ENCODE measurements at regions not wholly inside any gene's neighbourhood (a gene's known extent, or its start where the extent isn't known, plus 50 kb on each side); places are given as distances from the start of the nearest gene placed in this dataset.

DNA sequence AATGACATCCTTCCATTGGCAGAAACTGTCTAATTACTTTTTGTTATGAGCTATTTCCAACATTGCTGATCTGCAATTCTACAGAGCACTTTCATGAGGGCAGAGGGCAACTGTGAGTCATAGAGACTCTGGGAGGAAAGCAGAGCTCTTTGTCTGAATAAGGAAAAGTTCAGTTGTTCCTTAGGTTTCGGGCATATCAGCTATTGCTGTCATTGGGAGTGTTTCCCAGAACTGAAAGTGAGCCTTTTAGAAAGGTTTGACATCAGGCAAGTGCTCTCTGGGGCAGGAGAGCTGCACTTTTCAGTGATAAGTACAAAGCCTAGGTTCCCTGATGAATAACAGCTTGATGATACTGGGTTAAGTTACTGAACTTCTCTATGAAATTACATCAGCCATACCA is 119.2 kb upstream of the EDNRA start:
- peak; percentile 82 for DNase-seq (ENCODE audit: low spot score)

GRCh38 chr4:147362938-147363337 is 118.0 kb upstream of the EDNRA start:
- no peak for DNase-seq (ENCODE audit: low spot score)

GRCh38 chr4:147363514-147363913 is 117.4 kb upstream of the EDNRA start:
- no peak for DNase-seq (ENCODE audit: low spot score)

GRCh38 chr4:147365396-147365795 is 115.5 kb upstream of the EDNRA start:
- DNase-seq (ENCODE audit: low spot score) = no peak

GRCh38 chr4:147366164-147366563 is 114.7 kb upstream of the EDNRA start:
- DNase-seq (ENCODE audit: low spot score) = no peak

DNA sequence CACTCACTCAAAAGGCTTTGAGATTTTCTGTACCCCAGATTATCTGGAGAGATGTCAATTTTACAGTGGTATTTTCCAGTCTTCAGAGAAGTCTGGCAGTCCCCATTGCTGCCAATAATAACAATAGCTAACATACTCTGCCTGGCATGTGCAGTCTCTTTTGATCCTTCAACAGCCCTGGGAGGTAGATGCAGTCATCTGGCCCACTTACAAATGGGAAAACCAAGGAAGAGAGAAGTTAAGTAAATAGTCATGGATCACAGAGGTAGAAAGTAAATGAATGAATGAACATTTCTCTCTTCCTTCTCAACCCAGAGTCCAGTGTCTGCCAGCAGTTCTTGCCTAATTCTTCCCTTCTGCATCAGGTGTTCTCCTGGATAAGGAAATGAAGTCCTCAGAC is 113.0 kb upstream of the EDNRA start:
- no peak for DNase-seq (ENCODE audit: low spot score)

GRCh38 chr4:147368948-147369347 is 111.9 kb upstream of the EDNRA start:
- no peak for DNase-seq (ENCODE audit: low spot score)

- peak; percentile 29 for DNase-seq (ENCODE audit: low spot score)
Observed at GRCh38 chr4:147370473-147370872, 110.4 kb upstream of the EDNRA start.

GRCh38 chr4:147370881-147371280 is 110.0 kb upstream of the EDNRA start:
- DNase-seq (ENCODE audit: low spot score) = no peak

GRCh38 chr4:147371661-147372060 is 109.2 kb upstream of the EDNRA start:
- peak; percentile 80 for DNase-seq (ENCODE audit: low spot score)

- DNase-seq (ENCODE audit: low spot score) = no peak
Observed at GRCh38 chr4:147378780-147379179, 102.1 kb upstream of the EDNRA start.

DNA sequence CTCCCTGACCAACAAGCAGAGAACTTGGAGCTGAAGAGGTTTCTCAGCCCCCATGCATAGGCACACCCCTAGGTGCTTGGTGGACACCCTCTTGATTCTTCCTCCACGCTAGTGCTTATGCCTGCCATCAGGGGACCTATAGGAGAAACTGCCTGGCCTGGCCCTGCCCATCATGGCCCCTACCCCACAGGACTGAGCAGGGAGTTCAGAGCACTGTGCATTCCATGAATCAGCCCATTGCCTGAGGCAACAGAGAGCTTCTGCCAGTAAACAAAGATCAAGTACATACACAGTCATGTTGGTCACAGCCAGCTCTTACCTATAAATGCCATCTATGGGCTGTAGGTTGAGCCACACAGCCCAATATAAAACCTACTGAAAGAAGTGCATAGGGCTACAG is 99.1 kb upstream of the EDNRA start:
- no peak for DNase-seq (ENCODE audit: low spot score)

DNA sequence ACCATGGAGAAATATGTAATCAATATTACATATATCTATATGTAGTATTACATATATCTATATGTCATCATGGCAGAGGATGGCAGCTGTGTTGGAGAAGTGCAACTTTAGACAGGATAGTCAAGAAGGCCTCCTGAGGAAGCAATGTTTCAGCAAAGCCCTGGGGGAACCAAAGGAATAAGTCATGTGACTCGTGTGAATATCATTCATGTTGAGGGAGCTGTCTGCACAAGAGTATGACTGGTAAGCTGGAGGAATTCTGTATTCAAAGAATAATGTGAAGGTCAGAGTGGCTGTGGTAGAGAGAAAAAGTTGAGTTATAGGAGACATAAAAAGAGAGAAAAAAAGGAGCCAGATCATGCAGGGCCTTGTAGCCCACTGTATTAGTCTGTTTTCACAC is 92.9 kb upstream of the EDNRA start:
- no peak for DNase-seq (ENCODE audit: low spot score)

GRCh38 chr4:147396105-147396504 is 84.8 kb upstream of the EDNRA start:
- no peak for DNase-seq (ENCODE audit: low spot score)

DNA sequence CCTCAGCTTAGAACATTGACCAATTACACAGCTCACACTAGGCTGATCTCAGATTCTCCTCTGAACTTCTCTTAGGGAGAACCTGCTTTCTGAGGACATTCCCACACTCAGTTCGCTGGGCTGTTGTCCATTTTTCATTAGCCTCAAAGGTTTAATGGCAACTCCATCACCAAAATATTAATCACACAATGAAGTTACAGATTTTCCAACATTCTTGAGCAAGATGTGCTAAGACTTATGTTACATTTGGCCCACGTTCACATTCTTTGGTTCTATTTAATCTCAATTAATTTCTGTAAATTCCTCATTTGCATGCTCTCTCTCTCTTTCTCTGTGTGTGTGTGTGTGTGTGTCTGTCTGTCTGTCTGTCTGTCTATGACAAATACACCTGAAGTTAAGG is 82.3 kb upstream of the EDNRA start:
- no peak for DNase-seq (ENCODE audit: low spot score)

DNA sequence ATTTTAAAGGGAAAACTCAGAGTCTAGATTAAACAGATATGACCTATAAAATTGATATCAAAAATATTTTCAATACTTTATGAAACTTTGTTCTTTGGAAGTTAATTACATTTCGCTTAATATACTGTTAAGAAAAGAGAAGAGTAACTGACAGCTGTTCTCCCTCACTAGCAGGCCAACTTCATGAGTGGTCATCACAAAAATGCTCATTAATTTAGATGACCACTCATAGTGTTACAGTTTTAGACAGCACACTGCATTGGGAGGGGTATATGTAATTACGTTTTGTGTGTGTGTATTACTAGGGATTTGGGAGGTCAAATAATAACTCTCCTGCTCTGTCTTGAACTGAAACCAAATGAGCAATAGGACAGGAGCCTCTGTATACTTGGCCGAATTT is 80.2 kb upstream of the EDNRA start:
- DNase-seq (ENCODE audit: low spot score) = no peak

GRCh38 chr4:147401221-147401620 is 79.7 kb upstream of the EDNRA start:
- DNase-seq (ENCODE audit: low spot score) = no peak

GRCh38 chr4:147407261-147408045 is 73.4 kb upstream of the EDNRA start:
- DNase-seq (ENCODE audit: low spot score) = no peak

- DNase-seq (ENCODE audit: low spot score) = no peak
Observed at GRCh38 chr4:147408189-147408588, 72.7 kb upstream of the EDNRA start.

DNA sequence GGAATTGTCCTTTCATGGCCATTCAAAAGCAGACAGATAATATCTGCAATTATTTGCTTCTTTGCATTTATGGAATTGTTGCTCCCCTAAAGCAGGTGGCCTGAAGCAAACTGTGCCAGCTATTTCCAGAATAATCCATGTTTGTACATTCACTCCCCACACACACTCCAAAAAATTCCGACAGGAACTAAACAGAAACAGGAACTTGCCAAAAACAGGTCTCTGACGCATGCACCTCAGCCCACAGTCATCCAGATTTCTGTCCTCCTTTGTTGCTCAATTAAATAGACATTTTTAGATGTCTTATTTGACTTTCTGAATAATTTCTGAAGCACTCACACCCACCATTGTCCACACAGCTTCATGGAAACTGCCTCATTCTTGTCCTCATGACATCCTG is 71.5 kb upstream of the EDNRA start:
- DNase-seq (ENCODE audit: low spot score) = no peak

GRCh38 chr4:147418226-147418625 is 62.7 kb upstream of the EDNRA start:
- DNase-seq (ENCODE audit: low spot score) = no peak

GRCh38 chr4:147421456-147421855 is 59.4 kb upstream of the EDNRA start:
- DNase-seq (ENCODE audit: low spot score) = no peak

DNA sequence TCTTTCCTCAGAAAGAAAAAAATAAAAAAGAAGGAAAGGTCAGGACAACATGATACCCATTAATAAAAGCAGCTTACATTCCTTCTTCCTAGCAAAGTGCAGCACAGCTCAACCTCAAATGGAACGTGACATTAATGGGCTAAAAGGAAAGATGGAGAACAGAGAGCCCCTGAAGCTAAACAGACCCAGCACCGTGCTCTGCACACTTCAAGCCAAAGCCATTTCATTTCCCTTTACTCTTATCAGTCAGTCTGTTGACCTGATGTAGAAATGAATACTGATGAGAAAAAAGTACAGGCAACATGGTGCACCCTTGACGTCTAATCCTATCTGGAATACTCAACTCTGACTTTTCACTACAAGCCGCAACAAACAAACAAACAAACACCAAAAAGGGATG is 57.7 kb upstream of the EDNRA start:
- no peak for DNase-seq (ENCODE audit: low spot score)

DNA sequence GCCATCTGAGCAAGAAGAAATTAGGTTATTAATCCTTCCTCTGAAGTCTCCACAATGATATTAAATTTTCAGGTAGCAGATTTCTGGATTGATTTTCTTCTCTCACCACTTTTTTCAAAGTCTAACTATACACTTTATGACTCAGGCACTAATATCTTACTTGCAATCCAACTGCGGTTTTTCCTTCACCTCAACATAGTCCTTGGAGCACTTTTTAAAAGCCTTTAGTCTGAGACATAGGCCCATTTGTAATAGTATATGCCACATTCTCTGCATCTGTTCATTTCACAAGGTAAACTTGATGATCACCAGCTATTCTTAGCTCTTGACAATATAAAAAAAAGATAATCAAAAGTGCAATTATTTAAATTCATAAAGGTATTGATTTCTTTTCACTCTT is 55.9 kb upstream of the EDNRA start:
- no peak for DNase-seq (ENCODE audit: low spot score)

Measured in COLO829 (cell line).